ENCODE measurements at regions not wholly inside any gene's neighbourhood (a gene's known extent, or its start where the extent isn't known, plus 50 kb on each side); places are given as distances from the start of the nearest gene placed in this dataset.

DNA sequence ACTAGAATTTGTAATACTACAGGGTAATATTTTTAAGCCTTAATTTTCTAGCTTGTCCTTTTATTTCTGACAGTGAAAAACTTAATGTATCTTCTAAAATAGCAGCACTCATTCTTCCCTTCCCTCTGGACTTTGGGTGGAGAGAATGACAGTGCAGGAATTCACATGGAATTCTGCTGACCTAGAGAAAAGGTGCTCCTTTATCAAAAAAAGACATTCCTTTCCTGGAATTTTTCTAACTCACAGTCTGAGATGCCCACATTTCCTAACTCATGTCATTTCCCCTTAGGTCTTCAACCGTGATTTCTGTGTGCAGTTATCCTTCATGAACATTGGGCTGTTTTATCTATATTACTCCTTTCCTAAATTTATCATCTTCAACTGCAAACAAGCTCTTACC lies 137.8 kb upstream of the PDGFD start:
- TF ChIP-seq SPI1 (IDR thresholded peaks at IDR 0.05; ENCODE audit: low read depth, low read length) (no peak), POLR2A (IDR thresholded peaks at IDR 0.05; ENCODE audit: low read depth, low read length) (no peak), TAF1 (IDR thresholded peaks at IDR 0.05; ENCODE audit: low read depth, low read length) (no peak), PAX5 (IDR thresholded peaks at IDR 0.05; ENCODE audit: insufficient read depth, low read length, severe bottlenecking) (no peak), POU2F2 (IDR thresholded peaks at IDR 0.05; ENCODE audit: low read depth, low read length) (no peak), POLR2AphosphoS5 (IDR thresholded peaks at IDR 0.05; ENCODE audit: low read depth, low read length) (no peak)
- no peak for DNase-seq (ENCODE audit: insufficient read length, low spot score)
- no peak for FAIRE-seq

DNA sequence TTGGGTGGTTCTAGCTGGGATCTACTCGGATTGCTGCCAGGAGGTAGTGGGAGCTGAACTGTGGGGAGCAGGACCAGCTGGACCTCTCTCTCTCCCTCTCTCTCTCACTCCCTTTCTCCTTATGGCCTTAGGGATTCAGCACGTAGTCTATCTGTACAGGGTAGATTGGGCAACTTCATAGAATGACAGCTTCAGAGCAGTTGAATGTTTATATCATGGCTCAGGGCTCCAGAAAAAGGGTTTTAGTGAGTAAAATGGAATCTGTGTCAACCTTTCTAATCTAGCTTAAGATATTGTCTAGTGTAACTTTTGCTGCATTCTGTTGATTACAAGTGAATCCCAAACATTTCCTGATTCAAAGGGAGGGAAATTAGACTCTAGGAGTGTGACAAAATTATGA lies 127.7 kb upstream of the PDGFD start:
- FAIRE-seq = no peak
- no peak for DNase-seq (ENCODE audit: insufficient read length, low spot score)
- TF ChIP-seq PAX5 (IDR thresholded peaks at IDR 0.05; ENCODE audit: insufficient read depth, low read length, severe bottlenecking) (no peak), SPI1 (IDR thresholded peaks at IDR 0.05; ENCODE audit: low read depth, low read length) (no peak), POLR2AphosphoS5 (IDR thresholded peaks at IDR 0.05; ENCODE audit: low read depth, low read length) (no peak), POLR2A (IDR thresholded peaks at IDR 0.05; ENCODE audit: low read depth, low read length) (no peak), POU2F2 (IDR thresholded peaks at IDR 0.05; ENCODE audit: low read depth, low read length) (no peak), TAF1 (IDR thresholded peaks at IDR 0.05; ENCODE audit: low read depth, low read length) (no peak)

DNA sequence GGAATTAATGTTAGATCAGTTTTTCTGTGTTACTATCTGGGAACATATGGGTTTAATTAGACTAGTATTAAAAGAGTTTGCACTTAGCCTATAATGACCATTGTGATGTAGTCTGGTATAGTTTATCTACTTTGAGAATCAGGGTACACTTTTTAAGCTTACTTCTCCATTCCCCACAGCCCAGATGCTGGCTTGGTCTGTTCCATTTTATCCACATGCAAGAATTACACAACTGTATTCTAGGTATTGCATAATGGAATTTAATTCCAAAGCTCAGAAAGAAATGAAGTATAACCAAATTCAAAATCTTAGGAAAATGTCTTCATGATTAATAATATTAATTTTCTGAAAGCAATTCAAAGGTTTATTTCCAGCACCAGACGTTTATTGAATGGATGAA lies 122.2 kb upstream of the PDGFD start:
- FAIRE-seq = no peak
- DNase-seq (ENCODE audit: insufficient read length, low spot score) = no peak
- TF ChIP-seq PAX5 (IDR thresholded peaks at IDR 0.05; ENCODE audit: insufficient read depth, low read length, severe bottlenecking) = no peak
- TF ChIP-seq SPI1 (IDR thresholded peaks at IDR 0.05; ENCODE audit: low read depth, low read length) = no peak
- TF ChIP-seq TAF1 (IDR thresholded peaks at IDR 0.05; ENCODE audit: low read depth, low read length) = no peak
- TF ChIP-seq POU2F2 (IDR thresholded peaks at IDR 0.05; ENCODE audit: low read depth, low read length) = no peak
- TF ChIP-seq POLR2A (IDR thresholded peaks at IDR 0.05; ENCODE audit: low read depth, low read length) = no peak
- no peak for TF ChIP-seq POLR2AphosphoS5 (IDR thresholded peaks at IDR 0.05; ENCODE audit: low read depth, low read length)

DNA sequence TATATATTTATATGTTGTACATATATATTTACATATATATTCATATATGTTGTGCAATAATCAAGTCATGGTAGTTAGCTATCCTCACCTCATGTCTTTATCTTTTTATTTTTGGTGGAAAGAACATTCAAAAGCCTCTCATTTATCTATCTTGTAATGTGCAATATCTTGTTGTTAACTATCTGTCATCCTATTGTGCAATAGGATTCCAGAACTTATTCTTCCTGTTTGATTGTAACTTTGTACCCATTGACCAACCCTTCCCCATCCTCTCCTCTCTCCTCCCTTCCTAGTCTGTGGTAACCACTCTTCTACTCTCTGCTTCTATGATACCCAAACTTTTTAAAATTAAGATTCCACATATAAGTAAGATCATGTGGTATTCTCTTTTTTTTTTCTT lies 115.6 kb upstream of the PDGFD start:
- DNase-seq (ENCODE audit: insufficient read length, low spot score) = no peak
- TF ChIP-seq POLR2A (IDR thresholded peaks at IDR 0.05; ENCODE audit: low read depth, low read length) = no peak
- TF ChIP-seq POU2F2 (IDR thresholded peaks at IDR 0.05; ENCODE audit: low read depth, low read length) = no peak
- no peak for TF ChIP-seq TAF1 (IDR thresholded peaks at IDR 0.05; ENCODE audit: low read depth, low read length)
- no peak for TF ChIP-seq PAX5 (IDR thresholded peaks at IDR 0.05; ENCODE audit: insufficient read depth, low read length, severe bottlenecking)
- TF ChIP-seq POLR2AphosphoS5 (IDR thresholded peaks at IDR 0.05; ENCODE audit: low read depth, low read length) = no peak
- TF ChIP-seq SPI1 (IDR thresholded peaks at IDR 0.05; ENCODE audit: low read depth, low read length) = no peak
- FAIRE-seq = no peak

DNA sequence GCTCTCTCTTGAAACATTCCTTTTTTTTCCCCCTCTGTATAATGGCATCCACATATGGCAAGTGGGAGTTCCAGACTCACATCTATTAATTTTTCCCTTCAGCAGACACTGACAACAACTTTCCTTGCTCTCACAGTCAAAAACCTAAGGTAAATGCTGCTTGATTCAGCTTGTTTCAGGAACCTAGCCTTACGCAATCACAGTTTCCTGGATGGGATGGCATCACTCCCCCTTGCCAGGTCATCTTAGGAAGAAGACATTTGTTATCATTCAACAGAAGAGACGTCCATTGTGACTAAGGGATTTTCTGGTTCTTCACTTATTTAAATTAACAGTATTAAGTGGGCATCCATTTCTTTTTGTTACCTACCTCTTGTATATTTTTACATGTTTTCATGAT lies 112.0 kb upstream of the PDGFD start:
- FAIRE-seq = no peak
- TF ChIP-seq POU2F2 (IDR thresholded peaks at IDR 0.05; ENCODE audit: low read depth, low read length) (no peak), SPI1 (IDR thresholded peaks at IDR 0.05; ENCODE audit: low read depth, low read length) (no peak), POLR2A (IDR thresholded peaks at IDR 0.05; ENCODE audit: low read depth, low read length) (no peak), PAX5 (IDR thresholded peaks at IDR 0.05; ENCODE audit: insufficient read depth, low read length, severe bottlenecking) (no peak), POLR2AphosphoS5 (IDR thresholded peaks at IDR 0.05; ENCODE audit: low read depth, low read length) (no peak), TAF1 (IDR thresholded peaks at IDR 0.05; ENCODE audit: low read depth, low read length) (no peak)
- no peak for DNase-seq (ENCODE audit: insufficient read length, low spot score)

DNA sequence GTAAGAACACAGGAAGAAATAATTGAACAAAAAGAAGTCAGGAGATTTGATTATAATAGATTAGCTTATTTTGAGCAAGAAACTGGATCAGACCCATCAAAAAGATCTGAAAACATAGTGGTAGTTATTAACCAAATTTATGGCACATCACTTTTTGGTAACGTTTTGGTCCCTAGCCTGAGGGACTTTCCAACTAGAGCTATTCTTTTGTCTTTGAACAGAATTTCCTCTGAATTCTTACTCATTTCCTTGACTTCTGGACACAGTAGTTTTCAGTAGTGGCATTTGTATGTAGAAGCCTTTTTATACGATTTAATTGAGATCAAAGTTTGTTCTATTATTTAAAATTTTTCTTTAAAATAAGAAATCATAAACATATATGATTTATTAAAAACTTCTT lies 96.5 kb upstream of the PDGFD start:
- TF ChIP-seq PAX5 (IDR thresholded peaks at IDR 0.05; ENCODE audit: insufficient read depth, low read length, severe bottlenecking) (no peak), POLR2A (IDR thresholded peaks at IDR 0.05; ENCODE audit: low read depth, low read length) (no peak), TAF1 (IDR thresholded peaks at IDR 0.05; ENCODE audit: low read depth, low read length) (no peak), POLR2AphosphoS5 (IDR thresholded peaks at IDR 0.05; ENCODE audit: low read depth, low read length) (no peak), POU2F2 (IDR thresholded peaks at IDR 0.05; ENCODE audit: low read depth, low read length) (no peak), SPI1 (IDR thresholded peaks at IDR 0.05; ENCODE audit: low read depth, low read length) (no peak)
- DNase-seq (ENCODE audit: insufficient read length, low spot score) = no peak
- FAIRE-seq = no peak

DNA sequence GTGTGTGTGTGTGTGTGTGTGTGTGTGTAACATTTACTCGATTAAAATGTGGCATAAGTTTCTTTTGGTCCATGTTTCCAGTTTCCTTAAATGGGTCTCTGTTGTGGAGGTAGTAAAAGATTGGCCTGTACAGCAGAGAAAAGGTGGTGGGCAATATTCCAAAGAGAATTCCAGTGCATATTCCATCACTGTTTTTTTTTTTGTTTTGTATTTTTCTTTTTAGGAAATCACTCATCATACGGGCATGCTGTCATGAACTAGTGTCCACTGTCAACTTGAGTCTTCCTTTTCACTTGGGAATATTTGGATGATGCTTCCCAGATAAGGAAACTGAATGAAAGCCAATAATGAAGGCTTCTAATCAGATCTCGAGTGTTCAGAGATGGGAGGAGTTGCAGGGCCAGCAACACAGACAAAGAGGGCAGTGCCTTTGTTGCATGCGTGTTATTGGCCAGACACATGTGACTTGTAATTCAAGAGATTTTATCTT lies 95.2 kb upstream of the PDGFD start:
- no peak for TF ChIP-seq POLR2AphosphoS5 (IDR thresholded peaks at IDR 0.05; ENCODE audit: low read depth, low read length)

DNA sequence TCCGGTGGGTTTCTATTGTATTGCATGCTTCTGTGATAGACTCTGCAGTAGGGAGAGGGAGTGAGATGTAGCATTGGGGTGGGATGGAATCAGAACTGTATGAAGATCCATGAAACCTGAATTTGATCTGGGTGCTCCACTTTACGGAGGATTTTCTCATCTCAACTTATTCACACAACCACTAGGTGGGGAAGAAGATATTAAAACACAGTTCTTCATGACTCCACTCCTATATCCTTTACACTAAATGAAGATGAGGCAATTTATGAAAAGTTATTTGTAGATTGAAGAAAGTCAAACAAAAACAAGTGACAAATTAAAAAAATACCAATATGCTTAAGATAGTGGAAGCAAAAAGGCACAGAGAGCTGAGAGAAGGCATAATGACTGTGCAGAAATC lies 92.6 kb upstream of the PDGFD start:
- no peak for FAIRE-seq
- TF ChIP-seq POLR2A (IDR thresholded peaks at IDR 0.05; ENCODE audit: low read depth, low read length) (no peak), PAX5 (IDR thresholded peaks at IDR 0.05; ENCODE audit: insufficient read depth, low read length, severe bottlenecking) (no peak), POU2F2 (IDR thresholded peaks at IDR 0.05; ENCODE audit: low read depth, low read length) (no peak), TAF1 (IDR thresholded peaks at IDR 0.05; ENCODE audit: low read depth, low read length) (no peak), SPI1 (IDR thresholded peaks at IDR 0.05; ENCODE audit: low read depth, low read length) (no peak), POLR2AphosphoS5 (IDR thresholded peaks at IDR 0.05; ENCODE audit: low read depth, low read length) (no peak)
- no peak for DNase-seq (ENCODE audit: insufficient read length, low spot score)

More for the DNA sequence above, 95.2 kb upstream of the PDGFD start:
- FAIRE-seq (no peak), DNase-seq (ENCODE audit: insufficient read length, low spot score) (no peak)

DNA sequence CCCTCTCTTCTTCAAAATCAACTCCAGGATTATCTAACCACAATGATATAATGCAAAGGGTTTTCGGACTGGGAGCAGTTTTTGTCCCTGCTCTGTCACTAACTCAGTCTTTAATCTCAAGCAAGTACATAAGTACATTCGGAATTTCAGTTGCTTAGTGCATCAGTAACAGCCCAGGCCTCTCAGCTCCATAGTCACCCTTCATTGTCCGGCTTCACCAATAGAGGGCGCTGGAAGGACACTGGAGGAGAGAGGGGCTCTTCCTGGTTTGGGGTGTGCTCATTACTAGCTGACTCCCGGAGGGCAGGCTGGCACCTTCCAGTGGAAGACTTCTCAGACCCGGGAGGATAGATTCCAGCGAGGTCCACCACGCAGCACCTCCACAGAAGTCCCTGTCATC lies 90.4 kb upstream of the PDGFD start:
- peak; percentile 1 for DNase-seq (ENCODE audit: insufficient read length, low spot score)
- no peak for TF ChIP-seq POLR2AphosphoS5 (IDR thresholded peaks at IDR 0.05; ENCODE audit: low read depth, low read length)
- no peak for TF ChIP-seq POU2F2 (IDR thresholded peaks at IDR 0.05; ENCODE audit: low read depth, low read length)
- FAIRE-seq = no peak

DNA sequence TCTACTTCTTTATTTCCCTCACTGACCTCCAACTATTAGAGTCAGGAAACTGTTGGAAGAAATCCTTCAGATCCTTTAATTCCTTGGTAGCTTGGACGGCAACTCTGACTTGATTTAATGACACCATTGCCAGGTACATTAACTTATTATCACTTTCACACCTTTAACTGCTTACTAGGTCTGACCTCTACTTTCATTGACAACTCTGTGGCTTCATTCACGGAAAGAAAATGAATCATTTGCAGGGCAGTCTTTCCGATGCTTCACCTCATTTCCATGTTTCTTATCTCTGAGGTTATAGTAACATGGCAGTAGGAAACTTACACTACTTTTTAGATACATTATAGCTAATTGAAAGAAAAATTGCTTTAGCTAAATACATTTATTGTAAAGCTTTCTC lies 82.6 kb upstream of the PDGFD start:
- FAIRE-seq (no peak), DNase-seq (ENCODE audit: insufficient read length, low spot score) (no peak)
- TF ChIP-seq SPI1 (IDR thresholded peaks at IDR 0.05; ENCODE audit: low read depth, low read length) (no peak), TAF1 (IDR thresholded peaks at IDR 0.05; ENCODE audit: low read depth, low read length) (no peak), PAX5 (IDR thresholded peaks at IDR 0.05; ENCODE audit: insufficient read depth, low read length, severe bottlenecking) (no peak), POU2F2 (IDR thresholded peaks at IDR 0.05; ENCODE audit: low read depth, low read length) (no peak), POLR2AphosphoS5 (IDR thresholded peaks at IDR 0.05; ENCODE audit: low read depth, low read length) (no peak), POLR2A (IDR thresholded peaks at IDR 0.05; ENCODE audit: low read depth, low read length) (no peak)

Measured in GM12891 (cell line).